Hepatocyte (in vitro differentiated cells): ENCODE measurements at regions not wholly inside any gene's neighbourhood (a gene's known extent, or its start where the extent isn't known, plus 50 kb on each side); places are given as distances from the start of the nearest gene placed in this dataset.

Experiments
- EZH2 ChIP-seq: fragments of 200-600 bp; sonication (generic); IDR thresholded peaks from 2 replicates; pipeline ENCODE4 v1.6.1; 2016; ENCODE audit warnings: antibody characterized with exemption, mild to moderate bottlenecking, borderline replicate concordance
- TF ChIP-seq, protein P1 (sequence below): fragments of 200-600 bp; sonication (generic); IDR thresholded peaks from 2 replicates; pipeline ENCODE4 v1.5.1; 2016; ENCODE audit warnings: antibody characterized with exemption, mild to moderate bottlenecking; ENCODE audit not compliant: poor library complexity

DNA sequence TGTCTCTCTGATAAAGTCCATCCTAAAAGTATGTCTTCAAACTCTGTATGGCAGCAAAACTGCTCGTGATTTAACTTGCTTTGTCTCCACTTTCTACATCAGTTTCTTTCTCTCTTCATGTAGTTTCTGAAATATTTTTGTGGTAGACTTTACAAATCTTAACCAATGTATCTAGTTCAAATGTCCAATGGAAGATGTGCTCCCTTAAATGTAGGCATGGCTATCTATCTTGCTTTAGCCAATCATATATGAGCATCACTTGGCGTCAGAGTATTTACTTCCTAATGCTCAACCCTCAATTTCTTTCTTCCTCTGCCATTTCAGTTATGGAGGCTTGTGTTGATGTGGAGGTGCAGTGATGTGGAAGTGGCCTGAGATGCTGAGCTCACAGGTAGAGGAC lies 206.1 kb upstream of the ZNF608 start:
- TF ChIP-seq, protein P1, sequence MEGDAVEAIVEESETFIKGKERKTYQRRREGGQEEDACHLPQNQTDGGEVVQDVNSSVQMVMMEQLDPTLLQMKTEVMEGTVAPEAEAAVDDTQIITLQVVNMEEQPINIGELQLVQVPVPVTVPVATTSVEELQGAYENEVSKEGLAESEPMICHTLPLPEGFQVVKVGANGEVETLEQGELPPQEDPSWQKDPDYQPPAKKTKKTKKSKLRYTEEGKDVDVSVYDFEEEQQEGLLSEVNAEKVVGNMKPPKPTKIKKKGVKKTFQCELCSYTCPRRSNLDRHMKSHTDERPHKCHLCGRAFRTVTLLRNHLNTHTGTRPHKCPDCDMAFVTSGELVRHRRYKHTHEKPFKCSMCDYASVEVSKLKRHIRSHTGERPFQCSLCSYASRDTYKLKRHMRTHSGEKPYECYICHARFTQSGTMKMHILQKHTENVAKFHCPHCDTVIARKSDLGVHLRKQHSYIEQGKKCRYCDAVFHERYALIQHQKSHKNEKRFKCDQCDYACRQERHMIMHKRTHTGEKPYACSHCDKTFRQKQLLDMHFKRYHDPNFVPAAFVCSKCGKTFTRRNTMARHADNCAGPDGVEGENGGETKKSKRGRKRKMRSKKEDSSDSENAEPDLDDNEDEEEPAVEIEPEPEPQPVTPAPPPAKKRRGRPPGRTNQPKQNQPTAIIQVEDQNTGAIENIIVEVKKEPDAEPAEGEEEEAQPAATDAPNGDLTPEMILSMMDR: no peak
- TF ChIP-seq EZH2: no peak
